Stomach (tissue), 8 donors: ENCODE measurements at regions not wholly inside any gene's neighbourhood (a gene's known extent, or its start where the extent isn't known, plus 50 kb on each side); places are given as distances from the start of the nearest gene placed in this dataset.

Source experiments
- DNase-seq, 2 donors: peaks; one replicate each; pipeline versions ENCODE4 v3.0.0 to v3.0.0-alpha.2; 2013 to 2019
- H3K27ac ChIP-seq, 5 donors: fragments of 200-600 bp in 4 of 5; sonication (generic) in 4 of 5; one replicate each; pipeline ENCODE4 v1.5.1; 2013 to 2019; ENCODE audit warnings: mild to moderate bottlenecking in 1 of 5, moderate library complexity in 1 of 5
- H3K27me3 ChIP-seq, 3 donors: fragments of 200-600 bp; sonication (generic); one replicate each; pipeline ENCODE4 v1.5.1; 2017 to 2019; ENCODE audit warnings: mixed run types in 1 of 3
- H3K36me3 ChIP-seq, 4 donors: fragments of 200-600 bp; sonication (generic); 1 replicate in 3 of 4; 2 replicates in 1 of 4; pipeline ENCODE4 v1.5.1; 2016 to 2019
- H3K4me1 ChIP-seq, 4 donors: fragments of 200-600 bp; sonication (generic); one replicate each; pipeline ENCODE4 v1.5.1; 2016 to 2019
- H3K4me3 ChIP-seq, 4 donors: fragments of 200-600 bp; sonication (generic) in 3 of 4; one replicate each; pipeline ENCODE4 v1.5.1; 2016 to 2019; ENCODE audit warnings: mild to moderate bottlenecking in 1 of 4
- H3K9me3 ChIP-seq, 4 donors: fragments of 200-600 bp; sonication (generic); one replicate each; pipeline ENCODE4 v1.5.1; 2016 to 2019
- CTCF ChIP-seq, 7 experiments: fragments of 450-650 bp in 4 of 7; fragments of 200-600 bp in 3 of 7; sonication (generic) in 3 of 7; IDR thresholded peaks; one replicate each; pipeline ENCODE4 v1.5.1; 2016 to 2019; ENCODE audit warnings: antibody characterized with exemption in 7 of 7, control low read depth in 2 of 7, mild to moderate bottlenecking in 1 of 7
- EP300 ChIP-seq: sonication (generic); formaldehyde crosslinking; IDR thresholded peaks from one replicate; pipeline ENCODE4 v1.6.1; 2017; ENCODE audit warnings: antibody characterized with exemption
- POLR2A ChIP-seq, 4 donors: fragments of 450-650 bp; IDR thresholded peaks; one replicate each; pipeline ENCODE4 v1.6.1; 2016; ENCODE audit warnings: antibody characterized with exemption in 4 of 4, control low read depth in 2 of 4, mild to moderate bottlenecking in 1 of 4, moderate library complexity in 1 of 4
- POLR2AphosphoS5 ChIP-seq, 3 donors: sonication (generic); formaldehyde crosslinking; IDR thresholded peaks; one replicate each; pipeline ENCODE4 v1.6.1; 2016; ENCODE audit warnings: antibody characterized with exemption in 3 of 3
- WGBS, 5 donors: extraction: QIAGEN DNeasy Blood & Tissue Kit in 3 of 5; methylation state at CpG; one replicate each; pipeline versions ENCODE4 v1.1.5 to v1.1.7; 2013 to 2018; 5-methylcytosine and 5-hydroxymethylcytosine counted together
- intact Hi-C: fragments of 100-400 bp; cut with DNase I; formaldehyde crosslinking; loops from one replicate; pipeline ENCODE4 v1.15.1; 2023; ENCODE audit warnings: low total_unique reads
- donor health status: healthy with polysubstance abuse.
- donor health status: Bipolar disorder and iron deficiency.
- donor health status: healthy.

- Histone ChIP-seq H3K4me1 (no peaks in the 10 kb centered on the region), H3K27me3 (no peaks in the 10 kb centered on the region), H3K27ac (no peak overlapping the region), H3K36me3 (no peaks in the 10 kb centered on the region), H3K9me3 (peaks cover 0 to 27% (median 21%) of the 10 kb centered on the region in 4 donors), H3K4me3 (no peak overlapping the region)
- no peak for TF ChIP-seq POLR2A (IDR thresholded peaks at IDR 0.05)
- TF ChIP-seq EP300, result no peak
- no peak for TF ChIP-seq CTCF (IDR thresholded peaks at IDR 0.05)
- TF ChIP-seq POLR2AphosphoS5 (IDR thresholded peaks at IDR 0.05), result no peak
- DNase-seq, result no peak
- 56 to 79% (median 68%) methylated on average over 2 of the region's 2 CpGs for WGBS, 5 donors
- intact Hi-C loops, result no loop called here
Measured at GRCh38 chr5:27476356-27476988, 438.1 kb upstream of the CDH9 start.

GRCh38 chr5:27475063-27475462 is 436.7 kb upstream of the CDH9 start:
- intact Hi-C loops, result no loop called here
- no peak overlapping the region for H3K4me3 ChIP-seq
- H3K27me3 ChIP-seq, result no peaks in the 10 kb centered on the region
- DNase-seq, result no peak
- H3K9me3 ChIP-seq, result peaks cover 0 to 27% (median 21%) of the 10 kb centered on the region in 4 donors
- TF ChIP-seq POLR2A (IDR thresholded peaks at IDR 0.05) (no peak), POLR2AphosphoS5 (IDR thresholded peaks at IDR 0.05) (no peak), CTCF (IDR thresholded peaks at IDR 0.05) (no peak), EP300 (no peak)
- no peaks in the 10 kb centered on the region for H3K36me3 ChIP-seq
- H3K4me1 ChIP-seq, result no peaks in the 10 kb centered on the region
- H3K27ac ChIP-seq, result no peak overlapping the region
- WGBS, 5 donors, result 25 to 47% (median 30%) methylated on average over 1 of the region's 1 CpG

GRCh38 chr5:27474395-27474794 is 436.0 kb upstream of the CDH9 start:
- peaks cover 0 to 27% (median 21%) of the 10 kb centered on the region in 4 donors for H3K9me3 ChIP-seq
- no peaks in the 10 kb centered on the region for H3K27me3 ChIP-seq
- intact Hi-C loops, result no loop called here
- no peak overlapping the region for H3K27ac ChIP-seq
- no peak for DNase-seq
- H3K4me3 ChIP-seq, result no peak overlapping the region
- H3K36me3 ChIP-seq, result no peaks in the 10 kb centered on the region
- H3K4me1 ChIP-seq, result no peaks in the 10 kb centered on the region
- no peak for TF ChIP-seq POLR2AphosphoS5 (IDR thresholded peaks at IDR 0.05)
- TF ChIP-seq EP300, result no peak
- TF ChIP-seq POLR2A (IDR thresholded peaks at IDR 0.05), result no peak
- no peak for TF ChIP-seq CTCF (IDR thresholded peaks at IDR 0.05)

- H3K4me1 ChIP-seq, result no peaks in the 10 kb centered on the region
- H3K9me3 ChIP-seq, result peaks cover 0 to 27% (median 21%) of the 10 kb centered on the region in 4 donors
- no peak for DNase-seq
- intact Hi-C loops, result no loop called here
- H3K36me3 ChIP-seq, result no peaks in the 10 kb centered on the region
- no peaks in the 10 kb centered on the region for H3K27me3 ChIP-seq
- H3K4me3 ChIP-seq, result no peak overlapping the region
- WGBS, 5 donors, result 72 to 79% (median 74%) methylated on average over 2 of the region's 2 CpGs
- no peak for TF ChIP-seq EP300
- H3K27ac ChIP-seq, result no peak overlapping the region
Measured at GRCh38 chr5:27474047-27474309, 435.6 kb upstream of the CDH9 start.

GRCh38 chr5:27473307-27474046 is 435.1 kb upstream of the CDH9 start:
- Histone ChIP-seq H3K4me1 (no peaks in the 10 kb centered on the region), H3K9me3 (peaks cover 0 to 27% (median 21%) of the 10 kb centered on the region in 4 donors), H3K27ac (no peak overlapping the region), H3K36me3 (no peaks in the 10 kb centered on the region), H3K27me3 (no peaks in the 10 kb centered on the region), H3K4me3 (no peak overlapping the region)
- TF ChIP-seq CTCF (IDR thresholded peaks at IDR 0.05) (no peak), POLR2AphosphoS5 (IDR thresholded peaks at IDR 0.05) (no peak), EP300 (no peak), POLR2A (IDR thresholded peaks at IDR 0.05) (no peak)
- no peak for DNase-seq
- intact Hi-C loops, result no loop called here
- 70 to 81% (median 74%) methylated on average over 5 of the region's 5 CpGs for WGBS, 5 donors
